ENCODE measurements at regions not wholly inside any gene's neighbourhood (a gene's known extent, or its start where the extent isn't known, plus 50 kb on each side); places are given as distances from the start of the nearest gene placed in this dataset.

- no peak for TF ChIP-seq EZH2 (IDR thresholded peaks at IDR 0.05; ENCODE audit: low read depth)
- TF ChIP-seq, protein P1, sequence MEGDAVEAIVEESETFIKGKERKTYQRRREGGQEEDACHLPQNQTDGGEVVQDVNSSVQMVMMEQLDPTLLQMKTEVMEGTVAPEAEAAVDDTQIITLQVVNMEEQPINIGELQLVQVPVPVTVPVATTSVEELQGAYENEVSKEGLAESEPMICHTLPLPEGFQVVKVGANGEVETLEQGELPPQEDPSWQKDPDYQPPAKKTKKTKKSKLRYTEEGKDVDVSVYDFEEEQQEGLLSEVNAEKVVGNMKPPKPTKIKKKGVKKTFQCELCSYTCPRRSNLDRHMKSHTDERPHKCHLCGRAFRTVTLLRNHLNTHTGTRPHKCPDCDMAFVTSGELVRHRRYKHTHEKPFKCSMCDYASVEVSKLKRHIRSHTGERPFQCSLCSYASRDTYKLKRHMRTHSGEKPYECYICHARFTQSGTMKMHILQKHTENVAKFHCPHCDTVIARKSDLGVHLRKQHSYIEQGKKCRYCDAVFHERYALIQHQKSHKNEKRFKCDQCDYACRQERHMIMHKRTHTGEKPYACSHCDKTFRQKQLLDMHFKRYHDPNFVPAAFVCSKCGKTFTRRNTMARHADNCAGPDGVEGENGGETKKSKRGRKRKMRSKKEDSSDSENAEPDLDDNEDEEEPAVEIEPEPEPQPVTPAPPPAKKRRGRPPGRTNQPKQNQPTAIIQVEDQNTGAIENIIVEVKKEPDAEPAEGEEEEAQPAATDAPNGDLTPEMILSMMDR (conservative IDR thresholded peaks at IDR 0.05): no peak
Measured at GRCh38 chr3:39639344-39640236, 169.8 kb upstream of the MYRIP start.
